Non-pigmented ciliary epithelial cell (primary cell): ENCODE measurements at regions not wholly inside any gene's neighbourhood (a gene's known extent, or its start where the extent isn't known, plus 50 kb on each side); places are given as distances from the start of the nearest gene placed in this dataset.

Experiments
- DNase-seq: peaks from one replicate; pipeline ENCODE4 v3.0.0-alpha.2; 2010; ENCODE audit warnings: low read depth

GRCh38 chr12:112559784-112560183, 141.0 kb downstream of the PTPN11 start:
- DNase-seq, result no peak

- no peak for DNase-seq
These were observed 145.5 kb downstream of the PTPN11 start for GRCh38 chr12:112564160-112564784.

- DNase-seq, result no peak
These were observed 149.9 kb downstream of the PTPN11 start for GRCh38 chr12:112568641-112569040.

- DNase-seq, result no peak
These were observed 151.3 kb downstream of the PTPN11 start for GRCh38 chr12:112570096-112570495.

- no peak for DNase-seq
These were observed 154.4 kb downstream of the PTPN11 start for GRCh38 chr12:112573141-112573540.

- no peak for DNase-seq
These were observed 156.3 kb downstream of the PTPN11 start for GRCh38 chr12:112574896-112575558.

GRCh38 chr12:112575559-112576067, 156.9 kb downstream of the PTPN11 start:
- DNase-seq, result no peak

GRCh38 chr12:112577473-112578329, 159.0 kb downstream of the PTPN11 start:
- no peak for DNase-seq

- no peak for DNase-seq
These were observed 165.5 kb downstream of the PTPN11 start for GRCh38 chr12:112584266-112584722.

GRCh38 chr12:112586148-112586783, 167.5 kb downstream of the PTPN11 start:
- DNase-seq, result no peak

- no peak for DNase-seq
These were observed 170.5 kb downstream of the PTPN11 start for GRCh38 chr12:112589275-112589674.

- no peak for DNase-seq
These were observed 171.5 kb downstream of the PTPN11 start for GRCh38 chr12:112590281-112590680.

- no peak for DNase-seq
These were observed 172.7 kb downstream of the PTPN11 start for GRCh38 chr12:112591488-112591887.

- DNase-seq, result no peak
These were observed 176.7 kb downstream of the PTPN11 start for GRCh38 chr12:112595410-112595809.

- DNase-seq, result no peak
These were observed 179.2 kb downstream of the PTPN11 start for GRCh38 chr12:112597986-112598385.

GRCh38 chr12:112598626-112599025, 179.9 kb downstream of the PTPN11 start:
- no peak for DNase-seq

- no peak for DNase-seq
These were observed 181.1 kb downstream of the PTPN11 start for GRCh38 chr12:112599871-112600270.

GRCh38 chr12:112602150-112602549, 183.4 kb downstream of the PTPN11 start:
- DNase-seq, result no peak

- no peak for DNase-seq
These were observed 184.8 kb upstream of the RPH3A start for GRCh38 chr12:112606611-112607365.

GRCh38 chr12:112607427-112607826, 184.1 kb upstream of the RPH3A start:
- no peak for DNase-seq

GRCh38 chr12:112611908-112612307, 179.6 kb upstream of the RPH3A start:
- DNase-seq, result no peak
